ENCODE measurements at regions not wholly inside any gene's neighbourhood (a gene's known extent, or its start where the extent isn't known, plus 50 kb on each side); places are given as distances from the start of the nearest gene placed in this dataset.

- CTCF ChIA-PET, result no interaction called here
- H3K9ac ChIP-seq (replicated peaks; ENCODE audit: extremely low read depth, insufficient read depth, low read length), result no peak overlapping the region
- dilution Hi-C loops (cut with MboI; ENCODE audit: extremely low pct_ligation_motif_present, low sequenced_read_pairs), result no loop called here
- H3K27ac ChIP-seq (ENCODE audit: insufficient read depth, low read depth, low read length), result no peak overlapping the region
- no peak overlapping the region for H3K4me2 ChIP-seq (ENCODE audit: insufficient read depth, low read length)
- POLR2A ChIA-PET, result no interaction called here
- H3K79me2 ChIP-seq (ENCODE audit: control insufficient read depth, insufficient read depth, low read length), result no peaks in the 10 kb centered on the region
- H3K9me1 ChIP-seq (replicated peaks; ENCODE audit: control insufficient read depth, extremely low read depth, insufficient read depth, low read length), result no peaks in the 10 kb centered on the region
- H4K20me1 ChIP-seq (replicated peaks; ENCODE audit: control insufficient read depth, extremely low read depth, insufficient read depth, low read length), result no peaks in the 10 kb centered on the region
- no peak for FAIRE-seq
- H3K27me3 ChIP-seq (ENCODE audit: control insufficient read depth in 2 of 2, insufficient read depth in 2 of 2, low read length in 2 of 2), result no peaks in the 10 kb centered on the region
- H3K9me3 ChIP-seq (replicated peaks; ENCODE audit: control insufficient read depth, insufficient read depth, low read length), result no peaks in the 10 kb centered on the region
- no peaks in the 10 kb centered on the region for H3K4me1 ChIP-seq (ENCODE audit: control insufficient read depth, extremely low read depth, insufficient read depth, low read length)
- no TSS peak for BruUV-seq (replicated peaks)
- no peak overlapping the region for H3K4me3 ChIP-seq (replicated peaks in 1 of 3; ENCODE audit: insufficient read depth in 1 of 3, low read depth in 1 of 3, low read length in 3 of 3)
- DNase-seq (ENCODE audit: low read depth, low spot score), result no peak
- H2AFZ ChIP-seq (ENCODE audit: low read depth, low read length), result no peak overlapping the region
- intact Hi-C loops (cut with micrococcal nuclease), result no loop called here
- no peaks in the 10 kb centered on the region for H3K36me3 ChIP-seq (ENCODE audit: control insufficient read depth in 2 of 2, extremely low read depth in 1 of 2, insufficient read depth in 2 of 2, low read length in 2 of 2)
- TF ChIP-seq MAX (IDR thresholded peaks at IDR 0.05; ENCODE audit: insufficient read depth, insufficient read length) (no peak), EZH2 (IDR thresholded peaks at IDR 0.05; ENCODE audit: borderline replicate concordance, low read depth, low read length, severe bottlenecking) (no peak), FOS (IDR thresholded peaks at IDR 0.05; ENCODE audit: borderline replicate concordance, insufficient read depth, low read length) (no peak), GATA2 (IDR thresholded peaks at IDR 0.05; ENCODE audit: insufficient read depth, insufficient read length, low read depth, low read length) (no peak), MYC (IDR thresholded peaks at IDR 0.05; ENCODE audit: low read depth, low read length) (no peak), POLR2AphosphoS5 (IDR thresholded peaks at IDR 0.05; ENCODE audit: insufficient read depth, low read depth, low read length) (no peak), POLR2A (IDR thresholded peaks at IDR 0.05; ENCODE audit: low read depth, low read length) (no peak), JUN (IDR thresholded peaks at IDR 0.05; ENCODE audit: borderline replicate concordance, insufficient read depth, insufficient read length, low read depth) (no peak)
- TF ChIP-seq, protein P1, sequence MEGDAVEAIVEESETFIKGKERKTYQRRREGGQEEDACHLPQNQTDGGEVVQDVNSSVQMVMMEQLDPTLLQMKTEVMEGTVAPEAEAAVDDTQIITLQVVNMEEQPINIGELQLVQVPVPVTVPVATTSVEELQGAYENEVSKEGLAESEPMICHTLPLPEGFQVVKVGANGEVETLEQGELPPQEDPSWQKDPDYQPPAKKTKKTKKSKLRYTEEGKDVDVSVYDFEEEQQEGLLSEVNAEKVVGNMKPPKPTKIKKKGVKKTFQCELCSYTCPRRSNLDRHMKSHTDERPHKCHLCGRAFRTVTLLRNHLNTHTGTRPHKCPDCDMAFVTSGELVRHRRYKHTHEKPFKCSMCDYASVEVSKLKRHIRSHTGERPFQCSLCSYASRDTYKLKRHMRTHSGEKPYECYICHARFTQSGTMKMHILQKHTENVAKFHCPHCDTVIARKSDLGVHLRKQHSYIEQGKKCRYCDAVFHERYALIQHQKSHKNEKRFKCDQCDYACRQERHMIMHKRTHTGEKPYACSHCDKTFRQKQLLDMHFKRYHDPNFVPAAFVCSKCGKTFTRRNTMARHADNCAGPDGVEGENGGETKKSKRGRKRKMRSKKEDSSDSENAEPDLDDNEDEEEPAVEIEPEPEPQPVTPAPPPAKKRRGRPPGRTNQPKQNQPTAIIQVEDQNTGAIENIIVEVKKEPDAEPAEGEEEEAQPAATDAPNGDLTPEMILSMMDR (IDR thresholded peaks at IDR 0.05; ENCODE audit: extremely low read depth in 1 of 2, insufficient read depth in 1 of 2, low read depth in 1 of 2, low read length in 2 of 2), result no peak
Measured at GRCh38 chr11:82210011-82210410, 523.7 kb downstream of the FAM181B start.
